KOPT-K1 (cell line): ENCODE measurements at regions not wholly inside any gene's neighbourhood (a gene's known extent, or its start where the extent isn't known, plus 50 kb on each side); places are given as distances from the start of the nearest gene placed in this dataset.
A peak's percentile ranks its signal among the peaks of the same experiment; 100 is the strongest.

Source experiments
- H3K27ac ChIP-seq: fragments of 200-600 bp; sonication (generic); 2 replicates; pipeline ENCODE4 v1.5.1; 2016; ENCODE audit warnings: antibody characterized with exemption, mild to moderate bottlenecking, low read depth, low read length; ENCODE audit not compliant: poor library complexity, severe bottlenecking
- H3K36me3 ChIP-seq: fragments of 200-600 bp; sonication (generic); 2 replicates; pipeline ENCODE4 v1.5.1; 2017; ENCODE audit warnings: antibody characterized with exemption, mild to moderate bottlenecking, low read length, moderate library complexity; ENCODE audit not compliant: insufficient read depth
- H3K9me3 ChIP-seq: fragments of 200-600 bp; sonication (generic); 2 replicates; pipeline ENCODE4 v1.5.1; 2017; ENCODE audit warnings: antibody characterized with exemption, low read length, mild to moderate bottlenecking; ENCODE audit not compliant: insufficient read depth, poor library complexity, severe bottlenecking

DNA sequence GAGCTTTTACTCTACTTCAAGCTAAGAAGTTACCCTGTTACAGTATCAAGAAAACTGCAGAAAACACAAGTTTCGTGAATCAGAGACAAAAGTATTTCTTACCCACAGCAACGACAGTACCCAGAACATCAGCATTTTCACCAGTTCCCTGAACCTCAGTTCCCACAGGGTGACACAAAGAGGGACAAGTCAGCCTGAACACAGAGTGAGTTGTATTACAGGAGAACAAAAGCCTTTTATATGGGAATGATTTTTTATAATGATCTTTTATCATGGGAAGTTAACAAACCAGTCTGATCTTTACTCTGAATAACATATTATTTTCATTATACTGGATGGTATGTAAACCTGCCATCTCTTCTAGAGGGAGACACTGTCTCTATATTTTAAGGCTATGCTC lies 139.0 kb upstream of the ITGA1 start:
- H3K9me3 ChIP-seq = peaks cover 15% of the 10 kb centered on the region
- no peaks in the 10 kb centered on the region for H3K36me3 ChIP-seq

DNA sequence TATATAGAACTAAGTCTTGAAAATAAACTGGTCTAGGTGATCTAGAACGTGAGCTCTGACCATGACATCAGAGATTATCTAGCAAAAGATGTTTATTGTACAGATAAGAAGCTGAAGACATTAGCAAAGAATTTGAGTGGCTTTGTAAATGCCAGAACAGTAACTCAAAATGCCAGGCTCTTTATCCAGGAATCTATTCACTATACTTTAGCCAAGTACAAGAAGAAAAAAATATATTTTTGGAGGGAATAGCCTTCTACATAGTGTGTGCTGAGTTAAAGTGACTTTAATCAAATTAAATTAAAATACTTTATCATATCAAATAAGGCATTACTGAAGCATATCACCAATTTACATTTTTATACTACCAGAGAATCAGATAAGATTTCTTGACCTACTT lies 132.6 kb upstream of the ITGA1 start:
- Histone ChIP-seq H3K27ac (no peak overlapping the region), H3K36me3 (no peaks in the 10 kb centered on the region), H3K9me3 (no peaks in the 10 kb centered on the region)

More for the DNA sequence above, 139.0 kb upstream of the ITGA1 start:
- H3K27ac ChIP-seq = no peak overlapping the region

DNA sequence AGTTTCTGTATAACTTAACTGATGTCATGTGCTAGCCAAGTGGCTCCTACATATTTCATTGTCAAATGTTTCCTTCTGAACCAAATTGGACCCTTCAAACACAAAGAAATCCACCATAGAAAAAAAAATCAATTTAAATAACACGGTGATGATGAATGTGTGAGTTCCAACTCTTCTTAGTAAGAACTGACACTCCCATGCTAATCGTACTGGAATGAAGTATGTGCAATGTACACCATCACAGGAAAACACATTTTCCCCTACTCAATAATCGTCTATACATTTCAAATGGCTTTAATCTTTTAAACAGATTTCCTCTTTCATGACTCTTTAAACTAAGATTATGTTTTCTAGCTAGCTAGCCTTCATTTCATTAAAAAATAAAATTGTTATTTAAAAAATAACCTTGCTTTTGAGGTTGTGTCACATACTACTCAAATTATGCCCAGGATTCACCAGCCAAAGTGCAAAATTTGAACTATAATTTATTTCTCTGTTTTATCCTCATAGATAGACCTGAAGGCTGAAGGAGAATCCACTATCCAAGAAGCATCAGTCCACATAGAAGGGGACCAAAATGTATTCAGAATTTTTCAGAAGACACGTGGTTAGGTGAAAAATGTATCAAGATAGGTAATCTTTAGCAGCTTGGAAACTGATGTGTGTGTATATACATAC lies 131.0 kb upstream of the ITGA1 start:
- Histone ChIP-seq H3K27ac (no peak overlapping the region), H3K36me3 (no peaks in the 10 kb centered on the region), H3K9me3 (no peaks in the 10 kb centered on the region)

DNA sequence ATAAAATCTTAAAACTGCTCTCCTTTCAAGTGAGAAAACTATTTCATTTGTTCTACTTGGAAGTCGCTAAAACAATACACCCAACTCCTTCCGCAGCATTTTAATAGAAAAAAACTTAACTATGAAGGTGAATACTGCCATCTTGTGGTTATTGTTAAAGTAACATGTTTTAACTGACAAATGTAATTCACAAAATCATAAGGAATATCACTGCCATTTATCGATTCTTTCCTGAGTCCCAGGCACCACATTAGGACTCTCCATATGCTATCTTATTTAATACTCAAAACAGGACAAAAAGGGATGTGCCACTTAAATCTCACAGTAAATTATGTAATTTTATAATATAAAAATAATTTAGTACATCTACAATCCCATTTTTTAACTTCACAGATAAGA lies 130.5 kb upstream of the ITGA1 start:
- H3K9me3 ChIP-seq = no peaks in the 10 kb centered on the region
- no peak overlapping the region for H3K27ac ChIP-seq
- H3K36me3 ChIP-seq = no peaks in the 10 kb centered on the region

DNA sequence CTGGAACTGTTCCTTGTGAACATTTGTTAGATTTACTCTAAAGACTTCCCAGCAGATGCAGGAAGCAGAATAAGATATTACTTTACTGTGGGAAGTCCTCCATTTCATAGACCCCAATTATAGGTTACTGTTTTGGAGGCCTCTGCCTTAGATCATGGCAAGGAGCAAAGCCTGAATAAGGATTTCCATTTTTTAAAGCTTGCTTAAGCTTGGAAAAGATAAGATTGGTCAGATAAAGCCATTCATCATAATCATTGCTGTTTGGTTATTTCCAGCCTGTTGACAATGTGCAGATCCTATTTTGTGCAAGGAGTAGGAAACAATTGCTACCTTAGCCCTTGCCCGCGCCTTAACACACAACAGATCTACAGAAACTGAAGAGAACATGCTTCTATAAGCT lies 129.5 kb upstream of the ITGA1 start:
- Histone ChIP-seq H3K9me3 (no peaks in the 10 kb centered on the region), H3K36me3 (no peaks in the 10 kb centered on the region), H3K27ac (no peak overlapping the region)

DNA sequence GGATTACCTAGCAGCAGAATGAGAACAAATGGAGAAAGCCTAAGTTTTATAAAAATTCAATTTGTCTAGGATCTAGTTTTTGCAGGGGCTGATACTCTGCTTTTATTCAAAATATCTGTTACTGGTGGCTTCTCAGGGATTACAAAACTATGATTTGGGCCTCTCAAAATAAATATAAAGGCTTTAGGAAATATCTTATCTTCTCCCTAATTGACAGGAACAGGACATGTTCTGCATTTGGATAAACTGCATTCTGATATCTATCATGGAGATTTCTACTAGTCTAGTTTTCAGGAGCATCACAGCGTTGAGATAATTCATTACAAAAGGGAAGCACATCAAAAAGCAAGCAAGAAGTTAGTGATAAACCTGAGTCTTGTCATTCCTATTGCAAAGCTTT lies 127.1 kb upstream of the ITGA1 start:
- no peaks in the 10 kb centered on the region for H3K9me3 ChIP-seq

DNA sequence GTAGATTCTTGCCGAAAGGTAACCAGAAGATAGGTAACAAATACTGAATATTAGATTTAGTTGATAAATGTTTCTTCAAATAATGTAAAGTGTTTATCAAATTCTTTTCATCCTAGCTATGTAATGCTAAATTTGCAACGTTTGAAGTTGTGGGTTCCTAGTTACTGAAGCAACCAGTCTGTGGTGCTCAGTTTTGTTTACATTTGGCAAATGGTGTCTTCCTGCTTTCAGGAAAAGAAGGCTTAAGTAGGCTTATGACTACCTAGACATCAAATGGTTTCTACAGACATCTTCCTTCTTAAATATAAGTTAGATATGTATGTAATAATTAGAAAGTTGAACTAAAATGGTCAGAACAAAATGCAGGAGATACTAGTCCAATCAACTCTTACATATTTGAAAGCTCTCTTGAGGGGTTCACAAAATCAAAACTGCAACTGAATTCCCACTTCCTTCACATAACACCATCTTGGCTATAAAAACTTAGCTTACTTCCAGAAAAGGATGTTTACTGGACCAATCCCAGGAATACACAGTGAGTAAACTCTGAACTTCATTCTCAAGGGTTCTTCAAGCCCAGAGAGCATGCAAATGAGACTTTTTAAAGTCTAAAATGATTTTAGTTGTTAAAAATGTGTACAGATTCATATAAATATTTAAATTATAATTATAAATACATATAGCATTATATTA lies 125.7 kb upstream of the ITGA1 start:
- Histone ChIP-seq H3K9me3 (no peaks in the 10 kb centered on the region), H3K36me3 (no peaks in the 10 kb centered on the region), H3K27ac (no peak overlapping the region)

More for the DNA sequence above, 127.1 kb upstream of the ITGA1 start:
- Histone ChIP-seq H3K27ac (no peak overlapping the region), H3K36me3 (no peaks in the 10 kb centered on the region)

DNA sequence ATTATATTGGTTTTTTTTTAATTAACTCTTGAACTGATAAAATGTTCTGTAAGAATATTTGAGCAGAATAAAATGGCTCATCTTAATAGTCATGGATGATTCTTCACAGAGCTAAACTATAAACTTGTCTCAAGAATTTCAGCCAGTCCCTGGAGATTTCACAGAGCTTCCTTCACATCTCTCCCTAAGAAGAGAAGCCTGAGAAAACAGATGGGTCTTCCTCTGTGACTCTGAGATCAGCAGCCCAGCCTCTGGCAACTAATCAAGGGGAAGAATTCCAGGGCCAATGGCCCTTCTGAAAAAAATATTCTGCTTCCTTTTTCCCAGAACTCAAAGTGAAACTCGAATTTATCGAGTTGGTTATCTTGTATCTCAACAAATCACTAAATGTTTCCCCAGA lies 122.2 kb upstream of the ITGA1 start:
- Histone ChIP-seq H3K9me3 (no peaks in the 10 kb centered on the region), H3K36me3 (no peaks in the 10 kb centered on the region), H3K27ac (peak overlapping the region; percentile 54)

DNA sequence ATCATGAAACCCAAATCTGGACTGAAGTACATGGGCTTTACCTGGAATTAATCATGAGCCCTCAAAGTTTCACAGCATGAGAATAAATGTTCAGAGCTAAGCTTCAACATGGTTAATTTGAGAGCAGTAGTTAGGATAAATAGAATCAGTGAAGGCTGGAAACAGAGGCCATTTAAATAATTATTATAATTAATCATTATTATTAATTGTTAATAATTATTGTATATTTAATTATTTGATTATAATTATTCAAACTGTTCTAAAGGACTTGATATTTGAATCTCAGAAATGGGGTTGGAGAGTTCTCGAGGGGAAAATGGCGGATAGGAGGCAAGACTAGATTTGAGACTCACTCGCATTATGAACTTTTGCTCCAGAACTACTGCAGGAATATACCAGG lies 119.6 kb upstream of the ITGA1 start:
- H3K27ac ChIP-seq = no peak overlapping the region
- no peaks in the 10 kb centered on the region for H3K9me3 ChIP-seq
- H3K36me3 ChIP-seq = no peaks in the 10 kb centered on the region

DNA sequence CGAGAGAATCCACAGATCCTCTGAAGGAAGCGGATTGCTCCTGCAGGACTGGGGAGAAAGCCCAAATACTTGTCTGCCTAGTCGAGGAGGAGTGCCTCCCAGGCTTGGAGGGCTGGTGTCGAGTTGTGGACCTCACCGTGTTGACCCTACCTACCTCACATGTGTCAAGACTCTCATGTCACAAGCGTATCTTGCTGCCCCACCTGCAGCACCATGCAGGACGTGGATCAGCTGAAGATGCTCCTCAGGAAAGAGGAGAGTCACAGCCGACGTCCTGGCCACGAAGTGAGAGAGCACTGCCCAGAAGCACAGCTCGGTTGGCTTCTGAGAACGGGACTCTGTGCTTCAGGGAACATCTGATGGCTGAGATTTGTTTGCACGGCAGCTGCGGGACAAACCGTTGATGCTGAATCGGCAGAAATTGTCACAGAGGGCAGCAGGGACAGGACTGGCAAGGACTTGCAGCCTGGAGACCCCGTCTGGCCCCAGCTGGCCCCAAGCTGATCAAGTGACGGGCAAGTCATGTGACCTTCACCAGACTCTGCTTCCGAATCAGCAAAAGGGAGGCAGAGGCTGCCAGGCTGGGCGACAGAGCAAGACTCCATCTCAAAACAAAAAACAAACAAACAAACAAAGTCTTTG lies 119.1 kb upstream of the ITGA1 start:
- Histone ChIP-seq H3K9me3 (no peaks in the 10 kb centered on the region), H3K36me3 (no peaks in the 10 kb centered on the region), H3K27ac (no peak overlapping the region)

DNA sequence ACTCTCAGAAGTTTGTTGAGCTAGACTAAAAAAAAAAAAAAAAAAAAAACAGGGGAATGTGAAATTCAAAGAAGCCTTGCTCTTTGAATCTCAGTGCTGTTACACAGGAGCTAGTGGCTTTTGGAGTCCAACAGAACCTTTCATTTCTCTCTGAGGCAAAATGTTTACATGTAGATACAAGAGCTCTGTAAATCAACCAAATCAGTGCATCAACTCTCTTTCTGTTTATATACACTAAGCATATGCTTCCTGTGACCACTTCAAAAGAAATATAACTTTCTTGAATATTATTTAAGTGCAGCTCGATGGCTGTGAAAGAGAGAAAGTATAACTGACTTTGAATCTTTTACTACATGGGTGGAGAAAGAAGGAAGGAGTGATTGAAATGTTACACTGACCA lies 115.3 kb upstream of the ITGA1 start:
- Histone ChIP-seq H3K9me3 (no peaks in the 10 kb centered on the region), H3K36me3 (no peaks in the 10 kb centered on the region), H3K27ac (peak overlapping the region; percentile 61)

DNA sequence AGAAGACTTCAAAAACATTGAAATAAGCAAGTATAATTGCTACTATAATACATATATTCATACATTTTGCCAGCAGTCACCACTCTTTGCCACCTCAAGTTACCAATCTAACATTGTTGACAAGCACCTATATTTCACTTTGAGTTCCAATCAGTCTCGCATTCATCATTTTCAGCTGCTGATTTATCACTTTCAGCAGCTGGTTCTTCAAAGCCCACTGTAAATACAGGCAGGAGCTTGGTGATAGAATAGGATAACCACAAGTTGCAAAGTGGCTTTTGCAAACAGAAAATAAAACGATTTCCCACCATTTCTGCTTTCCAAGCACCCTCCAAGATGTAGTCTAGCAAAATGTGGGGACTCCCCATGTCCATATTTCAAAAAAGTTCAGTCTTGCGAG lies 114.2 kb upstream of the ITGA1 start:
- no peaks in the 10 kb centered on the region for H3K9me3 ChIP-seq
- peak overlapping the region; percentile 61 for H3K27ac ChIP-seq
- no peaks in the 10 kb centered on the region for H3K36me3 ChIP-seq

DNA sequence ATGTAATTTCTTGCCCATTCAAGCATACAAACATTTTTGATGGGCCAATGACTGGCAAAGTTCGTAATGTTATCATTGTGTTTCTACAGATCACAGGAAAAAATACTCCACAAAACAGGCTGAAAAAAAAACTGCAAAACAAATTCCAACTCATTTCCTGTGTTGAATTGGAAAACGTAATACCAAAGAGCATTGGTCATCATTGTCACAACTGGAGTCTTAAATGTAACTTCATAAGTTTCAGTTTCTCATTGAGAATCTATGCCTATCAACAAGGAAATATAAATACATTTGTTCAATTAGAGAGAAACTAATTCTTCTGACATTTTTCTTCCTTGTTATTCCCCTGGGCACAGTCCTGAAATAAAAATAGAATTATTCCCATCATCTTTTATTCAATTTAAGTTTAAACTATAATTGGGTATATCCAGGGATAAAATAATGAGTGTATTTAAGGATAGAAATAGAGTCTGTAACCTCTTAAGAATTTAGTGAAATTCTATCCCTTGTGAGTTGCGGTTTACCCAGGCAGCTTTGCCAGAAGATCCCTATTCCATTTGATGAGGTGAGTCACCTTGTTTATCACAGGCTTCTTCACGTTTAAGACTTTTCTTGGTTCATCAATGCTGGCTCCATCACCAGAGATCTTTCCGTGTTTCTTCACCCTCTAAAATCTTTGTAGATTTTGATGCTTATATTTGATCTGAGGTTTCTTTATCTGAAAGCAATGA lies 112.7 kb upstream of the ITGA1 start:
- Histone ChIP-seq H3K36me3 (no peaks in the 10 kb centered on the region), H3K9me3 (no peaks in the 10 kb centered on the region), H3K27ac (peak overlapping the region; percentile 61)

DNA sequence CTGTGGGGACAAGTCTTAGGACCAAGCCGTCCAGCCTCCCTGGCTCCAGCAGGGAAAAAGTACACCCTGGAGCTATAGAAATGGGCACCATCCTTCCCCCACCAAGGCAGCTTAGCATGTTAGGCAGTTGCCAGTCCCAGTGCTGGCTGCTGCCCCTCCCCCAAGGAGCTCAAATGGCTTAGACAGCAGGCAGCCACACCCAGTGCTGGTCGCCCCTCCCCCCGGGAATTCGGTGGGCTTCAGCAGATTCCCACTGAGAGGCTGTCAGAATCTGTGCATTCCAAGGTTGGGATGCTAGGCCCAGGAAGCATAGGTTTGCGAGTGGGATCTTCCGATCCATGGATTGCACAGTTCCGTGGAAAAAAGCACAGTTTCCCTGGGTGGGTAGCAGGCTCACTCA lies 105.2 kb upstream of the ITGA1 start:
- H3K27ac ChIP-seq = no peak overlapping the region
- no peaks in the 10 kb centered on the region for H3K9me3 ChIP-seq
- H3K36me3 ChIP-seq = no peaks in the 10 kb centered on the region

DNA sequence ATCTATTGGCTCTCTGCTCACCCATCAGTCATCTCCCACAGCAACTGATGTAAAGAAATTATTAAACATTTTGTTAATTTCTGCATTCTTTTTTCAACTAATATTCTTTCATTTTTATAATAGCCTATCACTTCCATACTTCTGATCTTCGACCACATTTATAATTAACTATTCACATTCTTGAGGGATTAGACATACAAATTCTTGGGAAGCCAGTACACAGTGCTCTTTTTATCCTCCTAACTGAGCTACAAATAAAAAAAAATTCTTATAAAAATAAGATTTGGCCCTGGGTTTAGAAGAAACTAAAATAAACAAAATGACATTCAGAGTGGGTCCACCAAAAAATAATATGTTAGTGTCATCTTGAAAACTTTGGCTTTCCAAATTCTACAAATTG lies 103.7 kb upstream of the ITGA1 start:
- Histone ChIP-seq H3K27ac (no peak overlapping the region), H3K9me3 (peaks cover 15% of the 10 kb centered on the region), H3K36me3 (no peaks in the 10 kb centered on the region)
